ENCODE measurements at regions not wholly inside any gene's neighbourhood (a gene's known extent, or its start where the extent isn't known, plus 50 kb on each side); places are given as distances from the start of the nearest gene placed in this dataset.

GRCh38 chr2:220786216-220786615 is 785.9 kb downstream of the EPHA4 start:
- TF ChIP-seq KAT8 (CRISPR knock-in tag; IDR thresholded peaks at IDR 0.05), result no peak
- no peak for TF ChIP-seq SIN3A (IDR thresholded peaks at IDR 0.05; ENCODE audit: borderline replicate concordance, low read depth, low read length)
- TF ChIP-seq EP300 (IDR thresholded peaks at IDR 0.05; ENCODE audit: low read depth in 2 of 2, low read length in 2 of 2), result no peak
- TF ChIP-seq EP300 (CRISPR knock-in tag; IDR thresholded peaks at IDR 0.05; ENCODE audit: borderline replicate concordance), result no peak
- TF ChIP-seq HINFP (CRISPR knock-in tag; IDR thresholded peaks at IDR 0.05; ENCODE audit: low read depth), result no peak
- TF ChIP-seq TRAFD1 (CRISPR knock-in tag; IDR thresholded peaks at IDR 0.05; ENCODE audit: borderline replicate concordance), result no peak
- TF ChIP-seq, protein P1, sequence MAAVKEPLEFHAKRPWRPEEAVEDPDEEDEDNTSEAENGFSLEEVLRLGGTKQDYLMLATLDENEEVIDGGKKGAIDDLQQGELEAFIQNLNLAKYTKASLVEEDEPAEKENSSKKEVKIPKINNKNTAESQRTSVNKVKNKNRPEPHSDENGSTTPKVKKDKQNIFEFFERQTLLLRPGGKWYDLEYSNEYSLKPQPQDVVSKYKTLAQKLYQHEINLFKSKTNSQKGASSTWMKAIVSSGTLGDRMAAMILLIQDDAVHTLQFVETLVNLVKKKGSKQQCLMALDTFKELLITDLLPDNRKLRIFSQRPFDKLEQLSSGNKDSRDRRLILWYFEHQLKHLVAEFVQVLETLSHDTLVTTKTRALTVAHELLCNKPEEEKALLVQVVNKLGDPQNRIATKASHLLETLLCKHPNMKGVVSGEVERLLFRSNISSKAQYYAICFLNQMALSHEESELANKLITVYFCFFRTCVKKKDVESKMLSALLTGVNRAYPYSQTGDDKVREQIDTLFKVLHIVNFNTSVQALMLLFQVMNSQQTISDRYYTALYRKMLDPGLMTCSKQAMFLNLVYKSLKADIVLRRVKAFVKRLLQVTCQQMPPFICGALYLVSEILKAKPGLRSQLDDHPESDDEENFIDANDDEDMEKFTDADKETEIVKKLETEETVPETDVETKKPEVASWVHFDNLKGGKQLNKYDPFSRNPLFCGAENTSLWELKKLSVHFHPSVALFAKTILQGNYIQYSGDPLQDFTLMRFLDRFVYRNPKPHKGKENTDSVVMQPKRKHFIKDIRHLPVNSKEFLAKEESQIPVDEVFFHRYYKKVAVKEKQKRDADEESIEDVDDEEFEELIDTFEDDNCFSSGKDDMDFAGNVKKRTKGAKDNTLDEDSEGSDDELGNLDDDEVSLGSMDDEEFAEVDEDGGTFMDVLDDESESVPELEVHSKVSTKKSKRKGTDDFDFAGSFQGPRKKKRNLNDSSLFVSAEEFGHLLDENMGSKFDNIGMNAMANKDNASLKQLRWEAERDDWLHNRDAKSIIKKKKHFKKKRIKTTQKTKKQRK (IDR thresholded peaks at IDR 0.05; ENCODE audit: low read length), result no peak
- TF ChIP-seq, protein P2, sequence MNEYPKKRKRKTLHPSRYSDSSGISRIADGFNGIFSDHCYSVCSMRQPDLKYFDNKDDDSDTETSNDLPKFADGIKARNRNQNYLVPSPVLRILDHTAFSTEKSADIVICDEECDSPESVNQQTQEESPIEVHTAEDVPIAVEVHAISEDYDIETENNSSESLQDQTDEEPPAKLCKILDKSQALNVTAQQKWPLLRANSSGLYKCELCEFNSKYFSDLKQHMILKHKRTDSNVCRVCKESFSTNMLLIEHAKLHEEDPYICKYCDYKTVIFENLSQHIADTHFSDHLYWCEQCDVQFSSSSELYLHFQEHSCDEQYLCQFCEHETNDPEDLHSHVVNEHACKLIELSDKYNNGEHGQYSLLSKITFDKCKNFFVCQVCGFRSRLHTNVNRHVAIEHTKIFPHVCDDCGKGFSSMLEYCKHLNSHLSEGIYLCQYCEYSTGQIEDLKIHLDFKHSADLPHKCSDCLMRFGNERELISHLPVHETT (CRISPR knock-in tag; conservative IDR thresholded peaks at IDR 0.05), result no peak
- no peak for TF ChIP-seq HNRNPL (IDR thresholded peaks at IDR 0.05; ENCODE audit: low read depth, low read length)
- TF ChIP-seq NR3C1 (CRISPR knock-in tag; IDR thresholded peaks at IDR 0.05), result no peak
- TF ChIP-seq ZBTB20 (CRISPR knock-in tag; IDR thresholded peaks at IDR 0.05; ENCODE audit: borderline replicate concordance, low read depth), result no peak
- no peak for TF ChIP-seq GABPA (IDR thresholded peaks at IDR 0.05; ENCODE audit: low read depth, low read length)
- no peak for TF ChIP-seq GABPA (CRISPR knock-in tag; IDR thresholded peaks at IDR 0.05; ENCODE audit: low read depth)
- TF ChIP-seq, protein P3, sequence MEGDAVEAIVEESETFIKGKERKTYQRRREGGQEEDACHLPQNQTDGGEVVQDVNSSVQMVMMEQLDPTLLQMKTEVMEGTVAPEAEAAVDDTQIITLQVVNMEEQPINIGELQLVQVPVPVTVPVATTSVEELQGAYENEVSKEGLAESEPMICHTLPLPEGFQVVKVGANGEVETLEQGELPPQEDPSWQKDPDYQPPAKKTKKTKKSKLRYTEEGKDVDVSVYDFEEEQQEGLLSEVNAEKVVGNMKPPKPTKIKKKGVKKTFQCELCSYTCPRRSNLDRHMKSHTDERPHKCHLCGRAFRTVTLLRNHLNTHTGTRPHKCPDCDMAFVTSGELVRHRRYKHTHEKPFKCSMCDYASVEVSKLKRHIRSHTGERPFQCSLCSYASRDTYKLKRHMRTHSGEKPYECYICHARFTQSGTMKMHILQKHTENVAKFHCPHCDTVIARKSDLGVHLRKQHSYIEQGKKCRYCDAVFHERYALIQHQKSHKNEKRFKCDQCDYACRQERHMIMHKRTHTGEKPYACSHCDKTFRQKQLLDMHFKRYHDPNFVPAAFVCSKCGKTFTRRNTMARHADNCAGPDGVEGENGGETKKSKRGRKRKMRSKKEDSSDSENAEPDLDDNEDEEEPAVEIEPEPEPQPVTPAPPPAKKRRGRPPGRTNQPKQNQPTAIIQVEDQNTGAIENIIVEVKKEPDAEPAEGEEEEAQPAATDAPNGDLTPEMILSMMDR (CRISPR knock-in tag; IDR thresholded peaks at IDR 0.05), result no peak
- TF ChIP-seq AGO1 (IDR thresholded peaks at IDR 0.05; ENCODE audit: low read depth, low read length, poor library complexity, severe bottlenecking), result no peak
- no peak for TF ChIP-seq SMAD3 (CRISPR knock-in tag; IDR thresholded peaks at IDR 0.05)
